H1 (cell line): ENCODE measurements at regions not wholly inside any gene's neighbourhood (a gene's known extent, or its start where the extent isn't known, plus 50 kb on each side); places are given as distances from the start of the nearest gene placed in this dataset.

Experiments used
- CTCF ChIA-PET: fragments of 300-600 bp; sonication (Branson Sonifier 250); formaldehyde crosslinking; loops from one replicate; lab custom pipeline; 2021; ENCODE audit not compliant: partially characterized antibody; lab: Charles Lee
- POLR2A ChIA-PET: fragments of 300-600 bp; sonication (Branson Sonifier 250); formaldehyde crosslinking; loops from one replicate; lab custom pipeline; 2021; ENCODE audit warnings: inconsistent platforms; ENCODE audit not compliant: partially characterized antibody; lab: Charles Lee
- DNase-seq, 2 experiments: peaks; one replicate each; pipeline versions ENCODE4 v3.0.0 to v3.0.0-alpha.2; 2010 to 2022; ENCODE audit warnings: low spot score in 2 of 2, low read depth in 1 of 2, mixed read lengths in 1 of 2
- FAIRE-seq: peaks from 2 replicates; lab custom pipeline; 2011; peaks lifted over from hg19 to GRCh38; lab: Jason Lieb, UNC
- H2AFZ ChIP-seq: 2 replicates; pipeline ENCODE4 v1.8.1; 2012; ENCODE audit warnings: low read length, inconsistent platforms
- H2AK5ac ChIP-seq: 2 replicates; pipeline ENCODE4 v1.6.1; 2013; ENCODE audit warnings: low read depth, low read length
- H2BK120ac ChIP-seq: replicated peaks from 2 replicates; pipeline ENCODE3; 2013; ENCODE audit warnings: low read depth, low read length, inconsistent platforms
- H2BK12ac ChIP-seq: 2 replicates; pipeline ENCODE4 v1.6.1; 2013; ENCODE audit warnings: low read depth, low read length
- H2BK15ac ChIP-seq: 2 replicates; pipeline ENCODE4 v1.6.1; 2013; ENCODE audit warnings: low read length
- H2BK20ac ChIP-seq: 2 replicates; pipeline ENCODE4 v1.6.1; 2013; ENCODE audit warnings: low read length
- H2BK5ac ChIP-seq: 2 replicates; pipeline ENCODE4 v1.6.1; 2013; ENCODE audit warnings: low read depth, low read length
- H3K14ac ChIP-seq: 2 replicates; pipeline ENCODE4 v1.6.1; 2013; ENCODE audit warnings: inconsistent platforms; ENCODE audit not compliant: insufficient read length
- H3K18ac ChIP-seq: 2 replicates; pipeline ENCODE4 v1.6.1; 2013; ENCODE audit warnings: low read length; ENCODE audit errors: extremely low read depth
- H3K23ac ChIP-seq: 2 replicates; pipeline ENCODE4 v1.6.1; 2013; ENCODE audit warnings: inconsistent platforms; ENCODE audit not compliant: insufficient read length
- H3K23me2 ChIP-seq: 2 replicates; pipeline ENCODE4 v1.6.1; 2013; ENCODE audit warnings: low read depth, low read length
- H3K27ac ChIP-seq: 2 replicates; pipeline ENCODE4 v1.6.1; 2011; ENCODE audit warnings: low read depth, low read length, inconsistent platforms
- H3K27me3 ChIP-seq, 4 experiments: replicated peaks in 1 of 4; 1 replicate in 1 of 4; 2 replicates in 3 of 4; pipeline versions ENCODE4 v1.6.1 to v1.8.1; 2011 to 2013; ENCODE audit warnings: low read length in 3 of 4, mild to moderate bottlenecking in 3 of 4, inconsistent platforms in 2 of 4, mixed read lengths in 2 of 4, moderate library complexity in 1 of 4; ENCODE audit not compliant: control insufficient read depth in 3 of 4, insufficient read depth in 3 of 4; ENCODE audit errors: extremely low read depth in 1 of 4
- H3K36me3 ChIP-seq, 4 experiments: 2 replicates each; pipeline versions ENCODE4 v1.6.1 to v1.8.1; 2011 to 2013; ENCODE audit warnings: mild to moderate bottlenecking in 4 of 4, low read length in 3 of 4, moderate library complexity in 2 of 4, control low read depth in 1 of 4, inconsistent platforms in 1 of 4; ENCODE audit not compliant: insufficient read depth in 4 of 4, control insufficient read depth in 2 of 4
- H3K4ac ChIP-seq: replicated peaks from 2 replicates; pipeline ENCODE3; 2013; ENCODE audit warnings: low read length, low read depth, mixed read lengths, inconsistent platforms; ENCODE audit not compliant: insufficient read length
- H3K4me1 ChIP-seq, 4 experiments: replicated peaks in 1 of 4; 1 replicate in 1 of 4; 2 replicates in 3 of 4; pipeline versions ENCODE4 v1.6.1 to v1.8.1; 2011 to 2013; ENCODE audit warnings: low read length in 3 of 4, inconsistent platforms in 2 of 4, mixed read lengths in 1 of 4; ENCODE audit not compliant: insufficient read depth in 4 of 4, control insufficient read depth in 3 of 4
- H3K4me2 ChIP-seq, 2 experiments: 2 replicates each; pipeline versions ENCODE4 v1.6.1 to v1.8.1; 2011 to 2013; ENCODE audit warnings: low read depth in 2 of 2, low read length in 2 of 2, control low read depth in 1 of 2, inconsistent platforms in 1 of 2, mild to moderate bottlenecking in 1 of 2; ENCODE audit not compliant: insufficient read depth in 1 of 2
- H3K4me3 ChIP-seq, 4 experiments: fragments of 200-600, 300-600 bp in 1 of 4; sonication (generic), shearing (Covaris generic), sonication (Bioruptor Twin) in 1 of 4; 2 replicates each; pipeline versions ENCODE4 v1.5.1 to v1.8.1; 2011 to 2016; ENCODE audit warnings: low read length in 4 of 4, low read depth in 3 of 4, control low read depth in 2 of 4, inconsistent platforms in 2 of 4, mild to moderate bottlenecking in 2 of 4, mixed read lengths in 1 of 4, moderate library complexity in 1 of 4; ENCODE audit not compliant: insufficient read depth in 2 of 4; ENCODE audit errors: extremely low read depth in 1 of 4
- H3K56ac ChIP-seq: replicated peaks from 2 replicates; pipeline ENCODE3; 2013; ENCODE audit warnings: low read depth, mild to moderate bottlenecking, mixed read lengths, low read length, inconsistent platforms; ENCODE audit not compliant: insufficient read length
- H3K79me1 ChIP-seq: 2 replicates; pipeline ENCODE4 v1.6.1; 2013; ENCODE audit warnings: low read depth, low read length, control low read depth
- H3K79me2 ChIP-seq, 2 experiments: 2 replicates each; pipeline versions ENCODE4 v1.6.1 to v1.8.1; 2012 to 2013; ENCODE audit warnings: low read length in 2 of 2, mild to moderate bottlenecking in 2 of 2, inconsistent platforms in 1 of 2; ENCODE audit not compliant: insufficient read depth in 2 of 2, control insufficient read depth in 1 of 2
- H3K9ac ChIP-seq, 4 experiments: replicated peaks in 1 of 4; 1 replicate in 1 of 4; 2 replicates in 3 of 4; pipeline versions ENCODE4 v1.6.1 to v1.8.1; 2011 to 2013; ENCODE audit warnings: low read depth in 3 of 4, low read length in 3 of 4, control low read depth in 2 of 4, mild to moderate bottlenecking in 2 of 4, moderate library complexity in 2 of 4, inconsistent platforms in 1 of 4; ENCODE audit errors: extremely low read depth in 1 of 4
- H3K9me3 ChIP-seq, 2 experiments: 2 replicates each; pipeline versions ENCODE4 v1.6.1 to v1.8.1; 2012 to 2013; ENCODE audit warnings: mild to moderate bottlenecking in 2 of 2, moderate library complexity in 2 of 2, control low read depth in 1 of 2, inconsistent platforms in 1 of 2, low read depth in 1 of 2, low read length in 1 of 2, mixed read lengths in 1 of 2; ENCODE audit not compliant: insufficient read depth in 2 of 2
- H4K20me1 ChIP-seq, 2 experiments: replicated peaks in 1 of 2; 2 replicates each; pipeline versions ENCODE3 to v1.8.1; 2011 to 2013; ENCODE audit warnings: inconsistent platforms in 2 of 2, low read length in 2 of 2, mild to moderate bottlenecking in 1 of 2; ENCODE audit not compliant: insufficient read depth in 2 of 2, control insufficient read depth in 1 of 2
- H4K5ac ChIP-seq: 2 replicates; pipeline ENCODE4 v1.6.1; 2013; ENCODE audit warnings: low read length, low read depth, mixed read lengths, inconsistent platforms; ENCODE audit not compliant: insufficient read length
- H4K8ac ChIP-seq: 2 replicates; pipeline ENCODE4 v1.8.0; 2013; ENCODE audit warnings: mild to moderate bottlenecking, moderate library complexity, low read length, inconsistent platforms; ENCODE audit not compliant: insufficient read depth; ENCODE audit errors: extremely low read depth
- H4K91ac ChIP-seq: replicated peaks from 2 replicates; pipeline ENCODE3; 2013; ENCODE audit warnings: low read length, mixed read lengths, inconsistent platforms; ENCODE audit not compliant: insufficient read length
- ATF2 ChIP-seq: IDR thresholded peaks from 2 replicates; pipeline ENCODE4 v1.6.1; 2012; ENCODE audit warnings: low read length, inconsistent platforms
- EZH2 ChIP-seq: fragments of 200-600 bp; sonication (generic); IDR thresholded peaks from 2 replicates; pipeline ENCODE4 v1.7.1; 2012; ENCODE audit warnings: low read depth, mild to moderate bottlenecking, moderate library complexity, low read length, inconsistent platforms; ENCODE audit not compliant: severe bottlenecking
- KDM4A ChIP-seq: IDR thresholded peaks from one replicate; pipeline ENCODE4 v1.7.1; 2012; ENCODE audit warnings: low read depth, mild to moderate bottlenecking, moderate library complexity, low read length, inconsistent platforms; ENCODE audit not compliant: severe bottlenecking
- RBBP5 ChIP-seq: IDR thresholded peaks from 2 replicates; pipeline ENCODE4 v1.7.1; 2012; ENCODE audit warnings: low read depth, mild to moderate bottlenecking, inconsistent platforms, low read length, moderate library complexity, borderline replicate concordance
- RNF2 ChIP-seq: fragments of 200-900, 300-1000 bp; sonication (generic); IDR thresholded peaks from 2 replicates; pipeline ENCODE4 v1.7.1; 2016; ENCODE audit warnings: borderline replicate concordance, low read depth, mild to moderate bottlenecking, antibody characterized with exemption, low read length; ENCODE audit not compliant: poor library complexity, severe bottlenecking; ENCODE audit errors: missing control alignments
- SP2 ChIP-seq: IDR thresholded peaks from 2 replicates; pipeline ENCODE4 v1.6.1; 2012; ENCODE audit warnings: mild to moderate bottlenecking, low read length, inconsistent platforms
- TAF7 ChIP-seq: optimal IDR thresholded peaks from 2 replicates; pipeline ENCODE3; 2011; ENCODE audit warnings: low read depth, mild to moderate bottlenecking, inconsistent platforms, low read length, moderate library complexity, borderline replicate concordance
- TBP ChIP-seq: IDR thresholded peaks from 2 replicates; pipeline ENCODE4 v1.6.1; 2011; ENCODE audit warnings: low read depth, low read length, improper control_type of control experiment
- ZNF274 ChIP-seq: IDR thresholded peaks from 2 replicates; pipeline ENCODE4 v1.7.0; 2012; ENCODE audit warnings: low read length, borderline replicate concordance; ENCODE audit errors: extremely low read depth
- WGBS, 2 experiments: shearing (Covaris generic) in 1 of 2; methylation state at CpG; one replicate each; pipeline versions ENCODE4 v1.1.6 to v1.1.7; 2013 to 2015; ENCODE audit warnings: low lambda C conversion rate in 2 of 2, mixed read lengths in 2 of 2, inconsistent platforms in 1 of 2, low coverage in 1 of 2, missing lambda C conversion rate in 1 of 2; ENCODE audit not compliant: insufficient replicate concordance in 2 of 2, insufficient coverage in 1 of 2, insufficient read length in 1 of 2; ENCODE audit errors: extremely low coverage in 1 of 2, missing lambda C conversion rate in 1 of 2; 5-methylcytosine and 5-hydroxymethylcytosine counted together

GRCh38 chr3:101141135-101141534 lies 147.9 kb upstream of the ABI3BP start:
- CTCF ChIA-PET, result interaction anchor here (0.5 kb wide), 1 partner anchor 135 kb away, joined by 3 read pairs; no protein-coding TSS in a partner anchor
- TF ChIP-seq SP2 (no peak), RBBP5 (no peak), RNF2 (no peak), EZH2 (no peak), ATF2 (no peak), KDM4A (no peak), ZNF274 (no peak), TAF7 (no peak), TBP (no peak)

More at GRCh38 chr3:101141135-101141534, 147.9 kb upstream of the ABI3BP start:
- DNase-seq, result no peak
- H3K4me3 ChIP-seq, result no peak overlapping the region
- peaks cover 0 to 4% (median 0%) of the 10 kb centered on the region in 4 experiments; a peak in 2 of 7 replicates for H3K4me1 ChIP-seq
- no peak overlapping the region for H4K8ac ChIP-seq
- FAIRE-seq, result no peak
- H3K14ac ChIP-seq, result no peak overlapping the region
- no peaks in the 10 kb centered on the region for H3K36me3 ChIP-seq
- H4K91ac ChIP-seq, result no peak overlapping the region
- no peak overlapping the region for H3K23ac ChIP-seq
- H3K9ac ChIP-seq, result no peak overlapping the region
- H2BK12ac ChIP-seq, result no peak overlapping the region
- no peaks in the 10 kb centered on the region for H3K9me3 ChIP-seq
- H3K27me3 ChIP-seq, result no peaks in the 10 kb centered on the region
- H3K56ac ChIP-seq, result no peak overlapping the region
- no peak overlapping the region for H2BK120ac ChIP-seq
- H2AK5ac ChIP-seq, result no peak overlapping the region
- WGBS, 2 experiments, result 95% methylated on average over 1 of the region's 1 CpG; no CpG with 5 or more reads in 1 of the 2 experiments
- H3K79me2 ChIP-seq, result no peaks in the 10 kb centered on the region
- no peak overlapping the region for H2BK20ac ChIP-seq
- no peak overlapping the region for H3K18ac ChIP-seq
- no peak overlapping the region for H3K4me2 ChIP-seq
- H2BK5ac ChIP-seq, result no peak overlapping the region
- POLR2A ChIA-PET, result no interaction called here
- no peak overlapping the region for H3K27ac ChIP-seq
- no peak overlapping the region for H2AFZ ChIP-seq
- no peaks in the 10 kb centered on the region for H4K20me1 ChIP-seq
- no peak overlapping the region for H2BK15ac ChIP-seq
- no peak overlapping the region for H4K5ac ChIP-seq
- no peak overlapping the region for H3K4ac ChIP-seq
- H3K79me1 ChIP-seq, result no peaks in the 10 kb centered on the region
- H3K23me2 ChIP-seq, result peaks cover 1% of the 10 kb centered on the region; the same call in 1 of the 2 replicates
